ENCODE measurements at regions not wholly inside any gene's neighbourhood (a gene's known extent, or its start where the extent isn't known, plus 50 kb on each side); places are given as distances from the start of the nearest gene placed in this dataset.

- Histone ChIP-seq H3K27me3 (ENCODE audit: control insufficient read depth in 1 of 2, insufficient read depth in 2 of 2, low read length in 2 of 2) (peaks cover 0 to 1% of the 10 kb centered on the region in 2 experiments), H3K27ac (ENCODE audit: low read depth in 1 of 2, low read length in 2 of 2) (no peak overlapping the region), H3K9me3 (ENCODE audit: control insufficient read depth in 1 of 2, insufficient read depth in 1 of 2, low read length in 2 of 2) (peaks cover 0 to 3% of the 10 kb centered on the region in 2 experiments), H3K36me3 (ENCODE audit: insufficient read depth, low read length) (no peaks in the 10 kb centered on the region), H3K4me3 (ENCODE audit: low read length) (no peak overlapping the region), H3K4me1 (ENCODE audit: insufficient read depth, low read length) (no peaks in the 10 kb centered on the region)
- Mint-ChIP-seq H3K9me3 (no peaks in the 10 kb centered on the region), H3K4me3 (no peak overlapping the region), H3K27ac (no peak overlapping the region), H3K4me1 (ENCODE audit: low read depth) (no peaks in the 10 kb centered on the region), H3K36me3 (ENCODE audit: low read depth) (no peaks in the 10 kb centered on the region), H3K27me3 (no peaks in the 10 kb centered on the region)
- ATAC-seq (ENCODE audit: poor library complexity) (no peak), DNase-seq (no peak)
- TF ChIP-seq CTCF (IDR thresholded peaks at IDR 0.05): no peak
- ChIA-PET POLR2A (no interaction called here), CTCF (no interaction called here)
- intact Hi-C loops (cut with DNase I, micrococcal nuclease): no loop called here
Observed at GRCh38 chr2:236851187-236851586, 234.5 kb upstream of the COPS8 start.

GRCh38 chr2:236852100-236852976 is 233.4 kb upstream of the COPS8 start:
- H3K36me3 Mint-ChIP-seq (ENCODE audit: low read depth): no peaks in the 10 kb centered on the region
- Histone ChIP-seq H3K36me3 (ENCODE audit: insufficient read depth, low read length) (no peaks in the 10 kb centered on the region), H3K27me3 (ENCODE audit: control insufficient read depth in 1 of 2, insufficient read depth in 2 of 2, low read length in 2 of 2) (peaks cover 0 to 2% of the 10 kb centered on the region in 2 experiments), H3K9me3 (ENCODE audit: control insufficient read depth in 1 of 2, insufficient read depth in 1 of 2, low read length in 2 of 2) (no peaks in the 10 kb centered on the region), H3K4me3 (ENCODE audit: low read length) (no peak overlapping the region), H3K4me1 (ENCODE audit: insufficient read depth, low read length) (no peaks in the 10 kb centered on the region), H3K27ac (ENCODE audit: low read depth in 1 of 2, low read length in 2 of 2) (no peak overlapping the region)
- CTCF ChIA-PET: no interaction called here
- TF ChIP-seq CTCF (IDR thresholded peaks at IDR 0.05): no peak
- no peak overlapping the region for H3K27ac Mint-ChIP-seq
- DNase-seq: no peak
- POLR2A ChIA-PET: no interaction called here
- no peaks in the 10 kb centered on the region for H3K4me1 Mint-ChIP-seq (ENCODE audit: low read depth)
- H3K4me3 Mint-ChIP-seq: no peak overlapping the region
- H3K9me3 Mint-ChIP-seq: no peaks in the 10 kb centered on the region
- ATAC-seq (ENCODE audit: poor library complexity): no peak
- intact Hi-C loops (cut with DNase I, micrococcal nuclease): no loop called here
- no peaks in the 10 kb centered on the region for H3K27me3 Mint-ChIP-seq

- Mint-ChIP-seq H3K4me1 (ENCODE audit: low read depth) (no peaks in the 10 kb centered on the region), H3K4me3 (no peak overlapping the region), H3K27me3 (peaks cover 4% of the 10 kb centered on the region), H3K9me3 (no peaks in the 10 kb centered on the region), H3K36me3 (ENCODE audit: low read depth) (no peaks in the 10 kb centered on the region), H3K27ac (no peak overlapping the region)
- H3K27me3 ChIP-seq (ENCODE audit: control insufficient read depth in 1 of 2, insufficient read depth in 2 of 2, low read length in 2 of 2): peaks cover 0 to 2% of the 10 kb centered on the region in 2 experiments
- TF ChIP-seq CTCF (IDR thresholded peaks at IDR 0.05): no peak
- H3K27ac ChIP-seq (ENCODE audit: low read depth in 1 of 2, low read length in 2 of 2): no peak overlapping the region
- intact Hi-C loops (cut with DNase I, micrococcal nuclease): no loop called here
- no peak overlapping the region for H3K4me3 ChIP-seq (ENCODE audit: low read length)
- DNase-seq: no peak
- no peaks in the 10 kb centered on the region for H3K9me3 ChIP-seq (ENCODE audit: control insufficient read depth in 1 of 2, insufficient read depth in 1 of 2, low read length in 2 of 2)
- ATAC-seq (ENCODE audit: poor library complexity): no peak
- no peaks in the 10 kb centered on the region for H3K36me3 ChIP-seq (ENCODE audit: insufficient read depth, low read length)
- ChIA-PET POLR2A (no interaction called here), CTCF (no interaction called here)
- H3K4me1 ChIP-seq (ENCODE audit: insufficient read depth, low read length): no peaks in the 10 kb centered on the region
Observed at GRCh38 chr2:236852977-236853374, 232.7 kb upstream of the COPS8 start.

All from CD4-positive, alpha-beta T cell (primary cell).